ENCODE measurements at regions not wholly inside any gene's neighbourhood (a gene's known extent, or its start where the extent isn't known, plus 50 kb on each side); places are given as distances from the start of the nearest gene placed in this dataset.

DNA sequence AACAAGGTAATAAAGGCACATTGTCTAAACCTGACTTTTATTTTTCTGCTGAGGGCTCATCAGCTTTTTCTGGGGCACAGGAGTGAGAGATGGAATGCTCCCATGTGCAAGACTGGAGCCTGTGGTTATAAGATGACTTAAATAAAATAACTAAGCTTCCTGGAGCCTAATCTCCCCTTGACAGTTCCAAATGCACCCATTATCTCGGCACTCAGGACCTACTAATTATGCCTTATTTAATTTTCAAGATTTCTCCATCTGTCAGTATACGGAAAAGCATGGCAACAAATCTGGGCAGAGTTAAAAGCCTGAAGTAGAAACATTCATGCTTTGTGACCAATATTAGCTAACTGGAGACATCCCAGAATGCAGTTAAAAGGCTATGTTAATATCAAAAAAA lies 416.7 kb upstream of the TEX13C start:
- H2AFZ ChIP-seq (ENCODE audit: low read length) = no peak overlapping the region
- TF ChIP-seq, protein P1, sequence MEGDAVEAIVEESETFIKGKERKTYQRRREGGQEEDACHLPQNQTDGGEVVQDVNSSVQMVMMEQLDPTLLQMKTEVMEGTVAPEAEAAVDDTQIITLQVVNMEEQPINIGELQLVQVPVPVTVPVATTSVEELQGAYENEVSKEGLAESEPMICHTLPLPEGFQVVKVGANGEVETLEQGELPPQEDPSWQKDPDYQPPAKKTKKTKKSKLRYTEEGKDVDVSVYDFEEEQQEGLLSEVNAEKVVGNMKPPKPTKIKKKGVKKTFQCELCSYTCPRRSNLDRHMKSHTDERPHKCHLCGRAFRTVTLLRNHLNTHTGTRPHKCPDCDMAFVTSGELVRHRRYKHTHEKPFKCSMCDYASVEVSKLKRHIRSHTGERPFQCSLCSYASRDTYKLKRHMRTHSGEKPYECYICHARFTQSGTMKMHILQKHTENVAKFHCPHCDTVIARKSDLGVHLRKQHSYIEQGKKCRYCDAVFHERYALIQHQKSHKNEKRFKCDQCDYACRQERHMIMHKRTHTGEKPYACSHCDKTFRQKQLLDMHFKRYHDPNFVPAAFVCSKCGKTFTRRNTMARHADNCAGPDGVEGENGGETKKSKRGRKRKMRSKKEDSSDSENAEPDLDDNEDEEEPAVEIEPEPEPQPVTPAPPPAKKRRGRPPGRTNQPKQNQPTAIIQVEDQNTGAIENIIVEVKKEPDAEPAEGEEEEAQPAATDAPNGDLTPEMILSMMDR (IDR thresholded peaks at IDR 0.05; ENCODE audit: extremely low read depth, low read depth, low read length) = no peak
- no peak overlapping the region for H3K4me2 ChIP-seq (ENCODE audit: insufficient read depth, low read length)
- no peaks in the 10 kb centered on the region for H3K36me3 ChIP-seq (ENCODE audit: insufficient read depth, low read length)
- no peaks in the 10 kb centered on the region for H3K79me2 ChIP-seq (ENCODE audit: insufficient read depth, low read length)
- no peaks in the 10 kb centered on the region for H3K9me3 ChIP-seq (ENCODE audit: low read depth, low read length)
- H3K27me3 ChIP-seq (ENCODE audit: insufficient read depth, low read length) = no peaks in the 10 kb centered on the region
- no peaks in the 10 kb centered on the region for H3K4me1 ChIP-seq (ENCODE audit: insufficient read depth, low read length)
- no peaks in the 10 kb centered on the region for H4K20me1 ChIP-seq (ENCODE audit: insufficient read depth, low read length)
- no peak overlapping the region for H3K27ac ChIP-seq (ENCODE audit: low read depth, low read length)
- H3K4me3 ChIP-seq (ENCODE audit: insufficient read depth, low read length) = no peak overlapping the region
- DNase-seq (ENCODE audit: insufficient read length, low spot score, missing footprints) = no peak

DNA sequence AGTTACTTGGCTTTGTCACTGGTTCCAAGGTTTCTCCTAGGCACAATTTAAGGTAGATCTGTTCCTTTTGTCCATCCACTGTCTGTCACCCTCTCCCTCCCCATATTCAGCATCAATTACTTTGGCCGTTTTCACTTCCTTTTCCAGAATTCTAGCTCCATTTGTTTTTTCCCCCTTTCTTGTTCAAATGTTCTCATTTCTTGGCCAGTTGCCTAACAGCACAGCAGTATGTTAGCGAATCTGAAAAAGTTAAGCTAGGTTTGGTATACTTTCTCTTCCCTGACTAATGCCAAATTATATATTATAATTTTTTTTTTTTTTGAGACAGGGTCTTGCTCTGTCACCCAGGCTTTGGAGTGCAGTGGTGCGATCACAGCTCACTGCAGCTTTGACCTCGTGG lies 409.1 kb upstream of the TEX13C start:
- H4K20me1 ChIP-seq (ENCODE audit: insufficient read depth, low read length) = no peaks in the 10 kb centered on the region
- TF ChIP-seq, protein P1 (IDR thresholded peaks at IDR 0.05; ENCODE audit: extremely low read depth, low read depth, low read length) = no peak

DNA sequence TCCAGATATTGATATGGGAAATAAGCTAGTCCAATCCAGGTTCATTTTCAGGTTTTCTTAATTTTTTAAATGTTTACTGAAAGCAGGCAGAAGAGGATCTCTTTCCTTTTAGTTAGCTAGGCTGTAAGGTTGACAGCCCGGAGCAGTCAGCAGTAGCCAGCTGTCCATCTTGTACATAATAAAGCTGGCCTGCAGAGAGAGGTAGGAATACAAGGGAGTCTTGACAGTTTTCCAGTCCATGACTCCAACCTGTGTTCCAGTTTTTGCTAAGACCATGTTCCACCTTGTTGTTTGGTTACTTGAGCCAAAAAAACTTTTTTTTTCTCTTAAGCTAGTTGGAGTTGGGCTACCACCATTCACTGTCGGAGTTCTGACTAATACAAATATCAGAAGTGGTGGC lies 402.7 kb upstream of the TEX13C start:
- no peak overlapping the region for H3K4me2 ChIP-seq (ENCODE audit: insufficient read depth, low read length)
- TF ChIP-seq, protein P1 (IDR thresholded peaks at IDR 0.05; ENCODE audit: extremely low read depth, low read depth, low read length) = no peak
- H3K9me3 ChIP-seq (ENCODE audit: low read depth, low read length) = no peaks in the 10 kb centered on the region
- no peak for DNase-seq (ENCODE audit: insufficient read length, low spot score, missing footprints)
- no peak overlapping the region for H3K4me3 ChIP-seq (ENCODE audit: insufficient read depth, low read length)
- H3K79me2 ChIP-seq (ENCODE audit: insufficient read depth, low read length) = no peaks in the 10 kb centered on the region
- H4K20me1 ChIP-seq (ENCODE audit: insufficient read depth, low read length) = no peaks in the 10 kb centered on the region
- no peak overlapping the region for H3K27ac ChIP-seq (ENCODE audit: low read depth, low read length)
- H3K4me1 ChIP-seq (ENCODE audit: insufficient read depth, low read length) = no peaks in the 10 kb centered on the region
- H3K36me3 ChIP-seq (ENCODE audit: insufficient read depth, low read length) = no peaks in the 10 kb centered on the region
- no peaks in the 10 kb centered on the region for H3K27me3 ChIP-seq (ENCODE audit: insufficient read depth, low read length)
- H2AFZ ChIP-seq (ENCODE audit: low read length) = no peak overlapping the region

More for the DNA sequence above, 409.1 kb upstream of the TEX13C start:
- DNase-seq (ENCODE audit: insufficient read length, low spot score, missing footprints) = no peak
- H3K4me2 ChIP-seq (ENCODE audit: insufficient read depth, low read length) = no peak overlapping the region
- H2AFZ ChIP-seq (ENCODE audit: low read length) = no peak overlapping the region
- H3K36me3 ChIP-seq (ENCODE audit: insufficient read depth, low read length) = no peaks in the 10 kb centered on the region
- H3K27ac ChIP-seq (ENCODE audit: low read depth, low read length) = no peak overlapping the region
- H3K4me3 ChIP-seq (ENCODE audit: insufficient read depth, low read length) = no peak overlapping the region
- no peaks in the 10 kb centered on the region for H3K9me3 ChIP-seq (ENCODE audit: low read depth, low read length)
- H3K79me2 ChIP-seq (ENCODE audit: insufficient read depth, low read length) = no peaks in the 10 kb centered on the region
- no peaks in the 10 kb centered on the region for H3K4me1 ChIP-seq (ENCODE audit: insufficient read depth, low read length)
- no peaks in the 10 kb centered on the region for H3K27me3 ChIP-seq (ENCODE audit: insufficient read depth, low read length)

DNA sequence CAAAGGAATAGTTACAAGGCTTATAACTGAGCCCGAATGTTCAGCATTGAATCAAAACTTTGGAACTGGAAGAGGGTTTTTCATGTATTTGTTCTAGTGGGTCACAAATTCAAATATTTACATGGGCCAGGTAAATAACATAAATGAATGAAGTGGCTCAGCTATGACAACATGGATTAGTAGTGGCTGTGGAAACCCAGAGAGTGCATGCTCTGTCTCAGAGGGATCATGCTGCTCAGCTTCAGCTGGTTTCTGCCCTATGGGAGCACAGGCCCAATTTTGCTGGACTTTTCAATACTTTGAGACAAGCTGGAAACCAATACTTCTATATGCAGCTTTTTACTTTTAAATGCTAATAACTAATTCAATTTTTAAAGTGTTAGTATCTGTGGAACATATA lies 394.0 kb upstream of the TEX13C start:
- no peaks in the 10 kb centered on the region for H3K36me3 ChIP-seq (ENCODE audit: insufficient read depth, low read length)
- H4K20me1 ChIP-seq (ENCODE audit: insufficient read depth, low read length) = no peaks in the 10 kb centered on the region
- no peaks in the 10 kb centered on the region for H3K4me1 ChIP-seq (ENCODE audit: insufficient read depth, low read length)
- no peak overlapping the region for H3K4me3 ChIP-seq (ENCODE audit: insufficient read depth, low read length)
- H3K27me3 ChIP-seq (ENCODE audit: insufficient read depth, low read length) = no peaks in the 10 kb centered on the region
- H3K79me2 ChIP-seq (ENCODE audit: insufficient read depth, low read length) = no peaks in the 10 kb centered on the region
- no peaks in the 10 kb centered on the region for H3K9me3 ChIP-seq (ENCODE audit: low read depth, low read length)
- no peak overlapping the region for H3K27ac ChIP-seq (ENCODE audit: low read depth, low read length)
- TF ChIP-seq, protein P1 (IDR thresholded peaks at IDR 0.05; ENCODE audit: extremely low read depth, low read depth, low read length) = no peak
- no peak overlapping the region for H2AFZ ChIP-seq (ENCODE audit: low read length)
- no peak for DNase-seq (ENCODE audit: insufficient read length, low spot score, missing footprints)
- H3K4me2 ChIP-seq (ENCODE audit: insufficient read depth, low read length) = no peak overlapping the region

Data from osteoblast (primary cell).